ENCODE measurements at regions not wholly inside any gene's neighbourhood (a gene's known extent, or its start where the extent isn't known, plus 50 kb on each side); places are given as distances from the start of the nearest gene placed in this dataset.

DNA sequence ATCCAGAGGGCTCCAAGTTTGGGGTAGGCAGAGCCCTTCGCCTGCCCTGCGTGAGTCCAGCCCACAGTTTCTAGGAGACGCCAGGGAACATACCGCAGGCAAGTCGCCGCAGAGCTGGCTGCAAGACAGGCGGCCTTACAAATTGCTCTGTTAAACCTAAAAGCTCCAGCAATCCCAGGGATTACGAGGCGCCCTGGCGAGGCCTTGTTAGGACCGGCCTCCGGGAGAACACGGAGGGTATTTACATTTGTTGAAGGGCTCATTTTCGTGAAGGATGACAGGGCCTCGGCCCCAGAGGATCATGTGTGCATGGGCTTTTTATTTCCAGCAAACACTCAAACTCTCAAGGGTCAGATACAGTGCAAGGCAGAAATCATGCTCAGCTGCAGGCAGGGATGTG lies 77.6 kb upstream of the FOXF1 start:
- FAIRE-seq (no peak), DNase-seq (ENCODE audit: low spot score in 2 of 2) (no peak)

DNA sequence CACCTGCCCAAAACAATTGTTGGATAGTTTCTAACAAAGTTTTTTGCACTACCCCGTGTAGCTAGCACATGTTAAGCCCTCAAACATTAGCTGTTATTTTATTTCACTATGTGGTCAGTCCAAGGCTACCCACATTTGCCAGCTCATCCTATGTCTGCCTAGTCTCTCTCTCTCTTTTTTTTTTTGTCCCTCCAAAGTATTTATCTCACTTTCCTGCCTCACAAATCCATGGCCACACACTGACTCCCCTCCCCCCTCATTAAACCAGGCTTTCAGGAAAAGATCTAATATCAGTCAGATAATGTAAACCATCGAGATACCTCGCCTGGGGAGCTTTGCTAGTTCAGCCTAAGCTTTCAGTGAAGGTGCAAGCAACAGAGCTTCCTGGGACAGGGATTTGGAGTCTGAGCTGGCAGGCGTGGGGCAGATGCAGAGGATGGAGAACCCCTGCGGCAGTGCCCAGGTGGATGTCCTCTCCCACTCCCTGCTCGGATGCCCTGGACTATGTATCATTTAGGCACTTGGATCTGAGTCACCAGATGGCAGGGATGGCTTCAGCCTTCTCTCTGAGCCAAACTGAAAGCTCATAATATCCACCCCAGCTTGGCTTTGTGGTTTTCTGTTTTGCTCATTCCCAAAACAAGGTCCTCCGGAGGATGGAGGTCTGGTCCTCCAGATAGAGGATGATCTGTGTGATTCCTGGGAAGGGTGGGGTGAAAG lies 73.7 kb upstream of the FOXF1 start:
- FAIRE-seq (no peak), DNase-seq (ENCODE audit: low spot score in 2 of 2) (no peak)

DNA sequence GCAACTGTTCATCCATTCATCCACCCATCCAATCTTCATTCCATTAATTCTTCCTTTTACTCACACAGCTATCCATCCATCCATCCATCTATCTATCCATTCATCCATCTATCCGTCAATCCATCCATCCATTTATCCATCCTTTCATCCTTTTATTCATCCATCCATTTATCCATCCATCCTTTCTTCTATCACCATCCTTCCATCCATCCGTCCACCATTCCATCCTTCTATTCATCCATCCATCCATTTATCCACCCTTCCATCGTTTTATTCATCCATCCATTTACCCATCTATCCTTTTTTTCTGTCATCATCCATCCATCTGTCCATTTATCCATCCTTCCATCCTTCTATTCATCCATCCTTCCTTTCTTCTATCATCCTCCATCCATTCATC lies 73.0 kb upstream of the FOXF1 start:
- no peak for DNase-seq (ENCODE audit: low spot score in 2 of 2)
- no peak for FAIRE-seq

DNA sequence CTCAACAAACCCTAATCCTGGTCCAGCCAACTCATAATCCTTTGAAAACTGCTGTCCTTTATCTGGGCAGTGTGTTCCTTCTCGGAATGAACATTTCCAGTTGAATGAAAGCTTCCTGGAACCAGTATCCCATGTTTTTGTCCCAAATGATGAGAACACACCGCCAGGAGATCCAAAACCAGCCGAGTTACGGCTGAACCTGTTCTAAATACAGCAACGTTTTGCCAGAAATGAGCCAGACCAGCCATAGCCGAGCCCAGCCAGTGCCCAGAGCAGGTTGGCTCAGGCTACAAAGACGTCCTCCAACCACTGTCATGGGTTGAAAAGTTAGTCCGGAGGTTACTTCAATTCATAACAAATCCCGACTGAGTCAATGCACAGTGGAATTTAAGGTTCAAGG lies 67.6 kb upstream of the FOXF1 start:
- no peak for FAIRE-seq
- DNase-seq (ENCODE audit: low spot score in 2 of 2), result no peak

DNA sequence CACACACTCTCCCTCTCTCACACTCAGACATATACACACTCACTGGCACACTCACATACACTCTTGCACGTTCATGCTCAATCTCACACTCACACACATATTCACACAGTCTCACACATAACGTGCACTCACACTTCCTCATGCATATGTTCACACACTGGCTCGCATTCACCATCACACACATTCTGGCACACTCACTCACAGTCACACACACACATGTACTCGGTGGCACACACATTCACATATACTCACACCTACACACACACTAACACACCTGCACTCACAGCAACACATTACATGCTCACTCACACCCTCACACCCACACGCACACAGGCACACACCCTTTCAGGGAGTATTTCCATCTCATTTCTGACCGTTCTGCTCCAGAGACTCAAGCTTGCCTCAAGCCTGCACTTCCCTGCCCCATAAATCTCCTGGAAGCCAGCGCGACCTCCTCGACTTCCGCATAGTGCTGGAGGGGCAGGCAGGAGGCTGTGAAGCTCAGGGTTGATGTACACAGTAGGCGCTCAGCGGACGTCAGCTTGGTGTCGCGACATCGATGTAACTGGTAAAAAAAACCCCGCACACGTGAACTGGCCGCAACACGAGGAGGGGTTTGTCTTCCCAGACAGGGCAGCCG lies 66.7 kb upstream of the FOXF1 start:
- FAIRE-seq (no peak), DNase-seq (ENCODE audit: low spot score in 2 of 2) (no peak)

DNA sequence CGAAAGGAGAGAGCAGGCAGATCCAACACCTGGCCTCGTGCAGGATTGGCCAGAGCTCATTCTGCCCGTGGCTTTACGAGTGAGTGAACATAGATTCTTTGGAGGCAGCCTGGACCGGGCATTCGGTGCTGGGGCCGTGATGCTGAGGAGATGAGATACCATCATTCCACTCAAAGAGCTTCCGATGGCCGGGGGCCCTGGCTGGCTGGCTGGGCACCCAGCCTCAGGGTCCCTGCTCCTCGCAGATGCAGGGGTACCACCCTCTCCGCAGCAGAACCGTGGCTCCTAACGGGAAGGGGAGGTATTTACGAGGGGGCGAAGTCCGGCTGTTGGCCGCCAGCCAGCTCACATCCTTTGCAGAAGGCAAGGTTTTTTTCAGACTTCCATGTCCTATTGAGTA lies 66.1 kb upstream of the FOXF1 start:
- FAIRE-seq (no peak), DNase-seq (ENCODE audit: low spot score in 2 of 2) (no peak)

DNA sequence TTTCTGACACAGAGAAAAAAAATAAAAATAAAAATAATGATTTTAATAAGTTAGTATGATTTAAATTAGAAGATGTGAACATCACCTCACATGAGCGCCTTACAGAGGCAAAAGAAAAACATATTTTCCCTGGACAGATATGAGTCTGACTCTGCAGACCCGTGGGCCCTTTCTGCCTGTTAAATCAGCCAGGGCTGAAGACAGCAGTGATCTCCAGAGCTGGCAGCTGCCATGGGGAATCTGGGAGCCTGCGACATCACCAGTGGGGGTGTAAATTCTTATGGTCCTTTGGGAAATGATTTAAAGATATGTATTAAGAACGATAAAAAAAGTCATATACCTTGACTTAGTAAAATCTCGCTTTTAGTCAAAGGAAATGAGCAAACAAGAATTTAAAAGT lies 65.7 kb upstream of the FOXF1 start:
- DNase-seq (ENCODE audit: low spot score in 2 of 2) (no peak), FAIRE-seq (no peak)

DNA sequence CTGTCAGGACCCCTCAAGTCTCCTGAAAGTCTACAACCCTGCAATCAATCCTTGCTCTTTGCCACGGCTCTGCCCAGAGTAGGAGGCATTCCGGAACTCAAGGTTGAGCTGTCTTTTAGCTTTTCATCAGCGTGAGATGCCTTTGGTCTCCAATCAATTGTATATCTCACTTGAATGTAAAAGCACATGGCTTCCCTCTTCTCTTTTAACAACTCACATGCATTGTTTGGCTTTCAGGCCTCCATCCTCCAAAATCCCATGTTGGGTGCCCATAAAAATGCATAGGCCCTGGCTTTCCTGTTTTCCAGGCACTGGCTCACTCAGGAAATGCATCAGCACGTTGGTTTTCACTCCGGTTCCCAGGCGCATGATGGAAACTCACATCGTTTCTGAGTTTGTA lies 64.0 kb upstream of the FOXF1 start:
- DNase-seq (ENCODE audit: low spot score in 2 of 2) (no peak), FAIRE-seq (no peak)

DNA sequence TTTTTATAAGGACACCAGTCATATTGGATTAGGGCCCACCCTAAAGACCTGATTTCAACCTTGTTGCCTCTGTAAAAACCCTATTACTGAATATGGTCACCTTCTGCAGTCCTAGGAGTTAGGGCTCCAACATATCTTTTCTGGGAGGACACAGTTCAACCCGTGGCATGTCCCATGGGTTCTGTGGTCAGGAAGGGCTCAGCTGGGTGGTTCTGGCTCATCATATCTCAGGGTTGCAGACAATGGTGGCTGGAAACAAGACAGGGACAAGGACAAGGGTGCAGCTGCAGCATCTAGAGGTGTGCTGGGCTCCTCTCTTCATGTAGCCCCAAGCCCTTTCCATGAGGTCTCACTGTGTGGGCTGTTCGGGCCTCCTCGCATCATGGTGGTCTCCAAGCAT lies 63.1 kb upstream of the FOXF1 start:
- DNase-seq (ENCODE audit: low spot score in 2 of 2) (no peak), FAIRE-seq (no peak)

DNA sequence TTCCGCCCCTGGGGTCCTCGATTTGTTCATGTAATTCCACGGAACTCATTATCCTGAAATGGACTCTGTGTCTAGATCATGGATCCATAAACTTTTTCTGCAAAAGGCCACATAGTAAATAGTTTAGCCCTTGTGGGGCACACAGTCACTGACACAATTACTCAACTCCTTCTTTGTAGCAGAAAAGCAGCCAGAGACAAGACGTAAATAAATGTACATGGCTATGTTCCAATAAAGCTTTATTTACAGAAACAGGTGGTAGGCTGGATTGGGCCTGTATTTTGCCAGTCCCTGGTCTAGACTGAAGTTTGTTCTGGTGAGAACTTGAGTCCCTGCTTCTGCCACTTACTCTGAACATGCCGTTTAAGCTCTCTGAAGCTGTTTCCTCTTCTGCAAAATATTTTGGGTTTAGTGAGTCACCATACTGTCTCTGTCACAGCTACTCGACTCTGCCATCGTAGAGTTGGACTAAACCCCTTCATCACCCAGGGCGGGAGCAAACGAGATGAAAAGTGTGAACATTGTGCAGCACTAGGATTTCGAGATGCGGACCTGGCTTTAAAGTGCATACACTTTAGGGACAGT lies 61.9 kb upstream of the FOXF1 start:
- no peak for DNase-seq (ENCODE audit: low spot score in 2 of 2)
- FAIRE-seq, result no peak

DNA sequence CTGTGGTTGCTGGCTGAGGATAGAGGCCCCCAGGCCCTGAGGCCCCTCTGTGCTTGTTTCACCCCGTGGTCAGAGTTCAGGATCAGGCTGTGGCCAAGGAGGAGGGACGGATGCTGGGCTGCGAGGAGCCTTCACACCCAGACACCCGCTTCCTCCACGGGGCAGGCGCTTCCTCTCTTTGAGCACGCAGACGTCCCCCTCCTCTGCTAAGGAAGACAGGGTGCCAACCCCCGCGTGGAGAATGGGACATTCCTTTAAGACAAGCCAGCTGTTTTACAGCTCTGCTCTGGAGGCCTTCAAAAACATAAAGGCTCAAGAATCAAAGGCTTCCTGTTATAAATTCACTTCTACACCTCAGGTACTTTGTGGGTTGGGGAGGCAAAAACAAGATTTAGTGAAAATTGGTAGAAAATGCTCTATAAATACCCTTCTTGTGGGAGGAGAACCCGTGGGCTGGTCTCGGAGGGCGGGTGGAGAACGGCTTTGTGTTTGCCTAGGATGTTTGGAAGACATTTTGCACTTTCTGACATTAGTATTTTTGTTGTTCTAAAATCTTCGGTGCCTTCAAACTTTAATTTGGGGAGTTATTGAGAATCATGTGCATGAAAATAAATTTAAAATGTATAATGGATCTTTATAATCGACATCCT lies 60.8 kb upstream of the FOXF1 start:
- DNase-seq (ENCODE audit: low spot score in 2 of 2) (no peak), FAIRE-seq (no peak)

DNA sequence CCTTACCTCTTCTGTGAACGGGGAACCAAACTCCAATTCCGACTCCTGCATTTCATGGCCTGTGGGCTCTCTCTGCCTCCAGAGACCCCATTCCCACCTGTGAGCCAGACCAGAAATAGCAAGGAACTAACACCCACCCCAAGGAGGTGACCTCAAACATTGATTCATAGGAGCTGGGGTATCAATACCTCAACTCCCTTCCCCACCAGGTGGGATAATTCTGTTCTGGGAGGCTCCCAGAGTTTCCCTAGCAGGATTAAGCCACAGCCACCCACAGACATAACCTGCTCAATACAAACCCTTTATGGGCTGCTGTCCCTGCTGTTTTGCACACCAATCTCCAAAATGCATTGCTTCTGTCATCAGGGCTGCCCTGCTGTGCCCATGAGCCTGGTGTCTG lies 59.6 kb upstream of the FOXF1 start:
- DNase-seq (ENCODE audit: low spot score in 2 of 2) (no peak), FAIRE-seq (no peak)

DNA sequence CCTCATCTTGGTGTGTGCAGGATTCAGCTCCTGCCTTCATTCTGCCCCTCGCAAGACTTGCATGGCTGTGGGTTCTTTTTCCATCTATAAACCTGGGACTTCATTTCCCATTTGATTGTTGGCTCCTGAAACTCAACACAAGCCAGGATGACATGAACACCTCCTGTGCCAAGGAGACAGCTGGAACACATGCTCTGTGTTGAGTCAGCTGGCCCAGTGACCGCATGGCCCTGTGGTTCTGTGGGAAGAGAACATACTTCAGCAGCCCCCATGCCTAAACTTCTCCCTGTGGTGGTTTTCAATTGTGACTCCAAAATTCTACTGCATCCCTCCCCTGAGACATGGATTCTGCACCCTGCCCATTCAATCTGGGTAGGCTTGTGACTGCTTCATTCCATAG lies 57.9 kb upstream of the FOXF1 start:
- FAIRE-seq, result no peak
- no peak for DNase-seq (ENCODE audit: low spot score in 2 of 2)

DNA sequence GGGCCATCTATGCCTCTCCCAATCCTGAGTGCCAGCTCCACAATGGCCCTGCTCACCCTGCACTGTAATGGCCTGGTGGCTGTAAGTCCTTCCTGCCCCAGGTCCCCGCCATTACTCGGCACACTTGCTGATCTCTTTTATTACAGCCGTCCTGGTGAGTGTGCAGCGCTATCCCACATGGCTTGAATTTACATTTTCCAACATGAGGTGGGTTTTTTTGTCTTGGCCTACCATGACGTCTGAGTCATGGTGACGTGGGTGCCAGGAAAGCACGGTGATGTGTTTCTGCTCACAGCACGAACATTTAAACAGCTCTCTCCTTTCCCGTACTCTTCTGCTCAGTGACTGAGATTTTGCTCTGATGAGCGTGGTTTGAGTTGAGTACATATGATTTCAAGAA lies 55.2 kb upstream of the FOXF1 start:
- DNase-seq (ENCODE audit: low spot score in 2 of 2) (no peak), FAIRE-seq (no peak)

DNA sequence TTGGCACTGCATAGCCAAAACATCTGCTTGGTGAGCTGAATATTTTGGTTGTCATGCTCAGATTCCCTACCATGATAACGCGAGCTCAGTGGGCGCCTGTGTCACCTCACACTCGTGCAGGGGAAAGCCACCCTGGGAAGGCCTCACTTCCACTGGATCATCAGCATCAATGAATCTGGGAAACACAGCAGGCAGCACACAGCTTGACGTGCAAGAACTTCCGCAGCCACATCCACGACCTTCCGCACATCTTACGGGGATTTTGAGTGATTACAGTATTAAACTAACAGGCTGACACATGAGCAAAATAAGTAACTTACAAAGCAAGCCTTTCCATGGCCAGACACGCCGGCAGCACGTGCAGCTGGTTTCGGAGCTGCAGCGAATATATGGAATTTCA lies 54.7 kb upstream of the FOXF1 start:
- DNase-seq (ENCODE audit: low spot score in 2 of 2) (no peak), FAIRE-seq (no peak)

DNA sequence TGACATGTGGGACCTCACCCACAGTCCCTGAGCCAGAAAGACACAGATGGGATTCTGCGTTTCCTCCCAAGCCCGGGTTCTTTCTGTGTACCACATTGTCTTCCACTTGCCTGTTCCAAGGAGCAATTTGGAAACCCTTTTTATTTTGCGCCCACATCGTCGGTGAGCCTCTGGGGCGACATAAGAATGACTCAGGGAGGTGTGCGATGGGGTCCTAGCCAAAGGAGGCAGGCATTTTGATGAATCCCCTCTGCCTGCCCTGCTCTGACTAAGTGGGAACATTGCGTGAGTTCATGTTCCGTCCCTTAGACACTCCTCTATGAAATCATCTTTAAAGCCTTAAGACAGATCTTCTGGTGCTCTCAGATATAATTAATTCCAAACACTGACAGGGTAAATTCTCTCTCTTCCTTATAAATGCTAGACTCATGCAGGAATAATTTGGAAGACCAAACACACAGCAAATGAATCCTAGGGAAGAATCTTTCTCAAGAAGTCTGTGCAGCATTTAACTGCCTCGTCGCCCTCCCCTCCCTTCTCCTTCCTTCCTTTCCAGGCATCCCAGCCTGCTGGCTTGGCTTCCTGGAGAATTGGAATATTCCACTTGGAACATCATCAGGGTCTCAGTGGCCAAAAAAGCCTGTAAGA lies 52.7 kb upstream of the FOXF1 start:
- DNase-seq (ENCODE audit: low spot score in 2 of 2), result no peak
- FAIRE-seq, result no peak

DNA sequence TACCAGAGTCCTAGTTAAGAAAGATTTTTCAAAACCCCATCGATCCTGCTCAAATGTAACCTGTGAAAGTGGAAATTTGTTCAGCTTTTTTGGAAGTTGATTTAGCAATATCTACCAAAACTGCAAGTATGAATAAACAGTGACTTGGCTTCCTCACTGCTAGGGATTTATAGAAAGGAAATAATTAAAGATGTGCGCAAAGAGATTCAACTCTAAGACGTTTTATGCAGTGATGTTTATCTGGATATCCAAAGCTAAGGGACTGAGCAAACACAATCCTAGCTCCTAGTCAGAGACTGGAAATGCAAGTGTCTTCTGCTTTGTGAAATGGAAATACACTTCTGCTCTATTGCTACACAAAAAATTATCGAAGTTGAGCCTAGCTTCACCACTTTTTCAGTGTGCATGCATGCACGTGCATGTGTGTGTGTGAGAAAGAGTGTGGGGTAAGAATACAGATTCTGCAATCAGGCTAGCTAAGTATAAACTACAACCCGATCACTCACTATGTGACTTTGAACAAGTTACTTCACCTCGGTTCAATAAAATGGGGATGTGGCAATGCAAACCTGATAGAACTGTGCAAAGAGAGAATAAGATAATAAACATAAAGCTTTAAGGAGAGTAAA lies 52.1 kb upstream of the FOXF1 start:
- FAIRE-seq (no peak), DNase-seq (ENCODE audit: low spot score in 2 of 2) (no peak)

DNA sequence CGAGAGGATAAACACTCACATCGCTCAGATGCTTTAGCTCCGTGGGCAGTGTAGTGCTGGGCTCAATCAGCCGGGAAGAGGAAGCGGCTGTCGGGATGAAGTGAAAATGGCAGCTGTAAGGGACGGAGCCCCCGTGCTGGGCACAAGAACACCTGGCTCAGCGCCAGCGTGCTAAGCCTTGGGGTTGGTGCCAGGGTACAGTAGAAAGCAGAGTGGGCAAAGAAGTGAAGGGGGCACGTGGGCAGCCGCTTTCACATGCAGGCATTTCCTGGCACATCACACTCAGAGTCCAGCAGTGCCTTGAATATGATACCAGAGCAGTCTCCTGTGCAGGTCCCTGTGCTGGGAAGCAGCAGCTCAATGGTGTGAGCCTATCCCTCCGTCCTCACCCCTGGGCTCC lies 51.1 kb upstream of the FOXF1 start:
- DNase-seq (ENCODE audit: low spot score in 2 of 2) (no peak), FAIRE-seq (no peak)

All from frontal cortex (tissue), 3 donors.